Caki2 (cell line): ENCODE measurements at regions not wholly inside any gene's neighbourhood (a gene's known extent, or its start where the extent isn't known, plus 50 kb on each side); places are given as distances from the start of the nearest gene placed in this dataset.

ENCODE experiments used
- DNase-seq: peaks from one replicate; pipeline ENCODE4 v3.0.0-alpha.2; 2015; ENCODE audit warnings: low read depth
- in situ Hi-C: cut with HindIII; loops from 2 replicates; pipeline ENCODE4 v1.10.0; 2016; ENCODE audit warnings: low sequenced_read_pairs, low pct_unique_long_range_greater_than_20kb, mixed read lengths

DNA sequence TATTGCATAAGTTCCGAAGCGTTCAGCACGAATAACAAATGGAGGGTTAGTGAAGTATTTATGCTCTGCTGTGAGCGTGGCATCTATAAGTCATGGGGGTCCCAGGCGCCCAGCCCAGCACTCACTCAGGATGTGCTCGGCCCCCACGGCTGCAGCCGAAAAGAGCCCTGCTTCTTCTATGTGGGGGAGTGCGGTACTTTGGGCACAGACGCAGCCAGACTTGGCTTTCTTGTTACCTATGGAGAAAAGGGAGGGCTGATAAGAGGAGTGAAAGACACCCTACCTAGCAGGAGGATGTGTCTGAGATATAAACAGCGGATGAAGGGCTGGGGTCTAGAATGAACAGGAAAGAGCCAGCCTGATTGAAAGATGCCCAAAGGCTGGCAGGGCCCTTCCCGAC is 51.4 kb downstream of the MRPL36 start:
- DNase-seq, result no peak
- in situ Hi-C loops, result no loop called here

DNA sequence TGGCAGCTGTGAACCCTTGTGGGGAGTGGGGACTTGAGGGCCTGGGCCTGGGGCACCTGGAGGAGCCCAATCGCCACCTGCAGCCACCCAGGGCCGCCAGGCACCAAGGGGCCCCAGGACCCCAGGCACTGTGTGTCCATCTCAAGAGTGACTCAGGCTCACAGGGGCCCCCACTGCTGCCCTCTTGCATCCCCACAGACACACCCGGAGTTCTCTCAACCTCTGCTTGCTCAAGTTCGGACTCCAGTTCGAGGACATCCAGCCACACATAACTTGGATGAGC is 51.9 kb downstream of the MRPL36 start:
- in situ Hi-C loops, result no loop called here
- no peak for DNase-seq

DNA sequence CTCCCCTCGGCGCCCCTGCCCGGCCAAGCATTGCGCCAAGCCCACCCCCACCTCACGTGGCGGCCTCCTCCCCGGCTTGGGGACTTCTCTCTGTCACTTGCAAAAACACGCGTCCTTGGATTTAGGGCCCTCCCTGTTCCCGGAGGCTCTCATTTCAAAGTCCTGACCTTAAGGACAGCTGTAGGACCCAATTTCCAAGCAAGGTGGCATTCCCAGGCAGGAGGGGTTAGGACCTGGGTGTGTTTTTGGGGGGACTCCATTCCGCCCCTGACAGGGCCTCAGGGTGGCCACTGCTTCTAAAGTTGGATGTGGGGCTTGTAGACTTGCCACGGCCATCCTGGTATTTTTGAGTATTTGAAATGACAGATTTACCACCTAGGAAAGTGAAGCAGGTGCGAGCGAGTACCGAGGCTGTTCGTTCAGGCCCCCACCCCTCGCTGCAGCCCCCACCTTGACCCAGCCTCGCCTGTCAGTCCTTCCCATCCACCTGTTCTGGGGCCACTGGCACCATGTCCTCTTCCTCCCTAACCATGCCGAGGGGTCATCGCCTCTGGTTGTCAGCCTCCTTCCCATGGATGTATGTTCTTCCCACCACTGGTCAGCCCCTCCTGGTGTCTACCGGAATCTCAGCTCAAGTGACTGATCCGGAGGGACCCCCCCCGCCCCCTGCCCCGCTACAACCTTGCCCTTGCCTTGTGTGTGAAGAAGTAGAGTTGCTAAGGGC is 52.4 kb downstream of the MRPL36 start:
- in situ Hi-C loops, result no loop called here
- no peak for DNase-seq

DNA sequence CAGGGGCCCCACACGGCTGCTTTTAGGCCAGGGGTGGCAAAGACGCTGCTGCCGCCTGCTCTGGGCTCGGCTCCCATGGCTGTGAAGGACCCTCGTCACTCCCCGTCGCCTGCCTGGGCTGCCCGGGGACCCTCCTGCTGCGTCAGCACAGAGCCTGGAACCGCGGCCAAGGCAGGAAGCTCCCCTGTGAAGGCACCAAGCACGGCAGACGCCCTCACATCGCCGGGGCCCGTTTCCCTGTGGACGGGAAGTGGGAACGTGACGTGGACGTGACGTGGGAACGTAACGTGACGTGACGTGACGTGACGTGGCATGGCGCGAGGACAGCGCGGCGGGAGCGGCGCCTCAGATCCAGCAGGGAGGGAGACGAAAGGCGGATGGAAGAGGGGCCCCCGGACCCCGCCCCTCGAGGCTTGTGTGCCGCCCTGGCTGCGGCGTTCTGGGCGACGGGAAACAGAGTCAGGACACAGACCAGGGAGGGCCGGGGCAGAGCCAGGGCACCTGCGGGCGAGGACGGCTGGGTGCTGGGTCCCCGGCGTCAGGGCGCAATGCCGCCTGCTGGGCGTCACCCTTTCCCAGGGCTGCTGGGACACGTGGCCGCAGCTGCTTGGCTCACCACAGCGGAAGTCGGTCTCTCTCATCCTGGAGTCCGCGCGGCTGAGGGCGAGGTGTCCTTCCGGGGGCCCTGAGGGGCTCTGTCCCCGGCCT is 53.1 kb downstream of the MRPL36 start:
- no peak for DNase-seq
- in situ Hi-C loops, result no loop called here

DNA sequence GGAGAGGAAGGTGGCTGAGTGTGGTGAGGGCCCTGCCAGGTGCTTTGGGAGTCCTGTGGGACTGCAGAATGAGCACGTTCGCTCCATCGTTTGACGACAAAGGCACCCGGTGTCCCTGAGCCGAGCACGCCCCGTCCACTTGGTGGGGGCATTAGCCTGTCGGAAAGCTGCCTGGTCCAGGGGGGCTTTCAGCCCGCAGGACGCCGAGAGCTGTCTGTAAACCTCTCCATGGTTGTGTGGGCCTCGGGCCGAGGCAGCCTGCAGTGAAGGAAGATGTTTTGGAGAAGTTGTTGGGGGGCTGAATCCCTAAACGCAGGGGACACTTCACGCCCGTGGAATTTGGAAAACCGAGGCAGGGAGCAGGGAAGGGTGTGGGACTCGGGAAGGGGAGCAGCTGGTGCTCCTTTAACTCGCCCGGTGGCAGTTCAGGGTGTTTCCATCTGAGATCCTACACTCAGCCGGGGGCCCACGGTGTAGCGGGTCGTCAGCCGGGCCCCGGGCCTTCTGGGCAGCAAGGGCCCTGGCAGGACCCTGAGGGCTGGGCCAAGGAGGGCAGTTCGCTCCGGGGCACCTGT is 53.8 kb downstream of the MRPL36 start:
- in situ Hi-C loops, result no loop called here
- no peak for DNase-seq

DNA sequence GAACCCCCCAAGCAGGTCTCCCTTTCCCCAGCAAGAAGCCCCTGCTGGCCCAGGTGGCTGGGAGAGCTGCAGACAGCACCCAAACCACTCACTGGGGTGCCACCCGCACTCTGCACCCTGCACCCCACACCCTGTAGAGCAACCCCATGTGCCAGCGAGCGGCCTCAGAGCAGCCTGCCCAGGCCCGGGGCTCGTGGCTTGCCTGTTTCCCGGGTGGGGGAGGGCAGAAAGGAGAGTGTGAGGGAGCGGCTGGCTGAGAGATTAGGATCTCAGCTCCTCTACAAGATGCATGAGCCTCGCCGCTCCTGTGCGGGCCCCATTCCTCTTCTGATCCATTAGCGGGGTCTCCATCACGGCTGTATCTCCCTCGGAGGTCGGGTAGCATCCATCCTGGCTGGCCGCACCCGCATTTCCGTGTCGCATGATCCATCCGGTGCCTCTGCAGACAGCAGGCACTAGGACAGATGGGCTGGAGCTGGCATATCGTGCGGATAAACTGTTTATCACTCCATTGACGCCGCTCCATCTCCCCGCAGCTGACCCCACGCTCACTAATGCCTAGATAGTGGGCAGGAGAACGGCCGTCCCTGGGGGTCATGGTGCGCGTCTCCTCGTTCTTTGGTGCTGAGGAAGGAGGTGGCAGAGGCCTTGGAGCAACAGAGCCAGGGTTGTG is 54.4 kb downstream of the MRPL36 start:
- no peak for DNase-seq
- in situ Hi-C loops, result no loop called here

DNA sequence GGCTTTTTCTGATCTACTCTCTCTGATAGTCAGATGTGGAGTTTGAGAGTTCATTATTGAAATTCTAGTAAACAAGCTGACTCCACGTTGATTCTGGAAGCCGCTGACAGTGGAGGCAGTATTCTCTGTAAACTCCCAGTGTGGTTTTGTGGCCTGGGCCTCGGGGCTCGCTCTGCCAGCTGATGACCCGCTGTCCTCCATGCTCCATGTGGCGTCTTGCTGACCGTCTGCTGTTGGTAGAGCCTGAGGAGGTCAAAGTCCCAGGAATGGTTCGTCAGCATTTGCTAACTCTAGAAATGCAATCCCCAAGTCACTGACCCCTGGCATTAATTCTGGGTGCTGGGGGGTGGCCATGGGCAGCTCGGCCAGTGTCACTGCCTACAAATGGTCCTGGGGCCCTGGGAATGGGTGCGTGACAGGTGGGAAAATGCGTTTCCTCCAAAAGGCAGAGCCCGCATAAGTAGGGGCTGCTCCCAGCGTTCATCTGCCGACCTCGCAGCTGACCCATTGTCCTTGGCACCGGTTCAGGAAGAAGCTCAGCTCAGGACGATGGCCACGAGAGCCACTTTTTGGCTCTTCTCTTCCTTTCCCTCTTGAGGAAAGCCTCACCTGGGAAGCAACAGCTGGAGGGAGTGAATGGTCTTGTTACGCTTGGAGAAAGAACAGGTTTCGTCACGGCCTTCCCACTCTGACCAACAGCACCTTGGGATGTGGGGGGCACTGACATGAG is 55.1 kb downstream of the MRPL36 start:
- in situ Hi-C loops, result no loop called here
- DNase-seq, result no peak

DNA sequence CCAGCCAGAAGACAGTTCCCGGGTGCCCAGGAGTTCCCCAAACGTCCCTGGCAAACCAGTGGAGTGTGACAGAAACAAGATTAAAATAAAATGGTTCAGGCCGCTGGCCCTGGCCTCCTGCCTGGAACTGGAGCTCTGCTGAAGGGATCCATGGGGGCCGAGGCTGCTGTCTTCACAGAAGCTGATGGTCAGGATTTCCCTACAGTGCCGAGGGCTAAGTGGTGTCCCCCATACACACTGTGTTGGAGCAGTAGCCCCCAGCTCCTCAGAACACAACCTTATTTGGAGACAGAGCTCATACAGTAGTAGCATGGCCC is 55.9 kb downstream of the MRPL36 start:
- in situ Hi-C loops, result no loop called here
- no peak for DNase-seq

DNA sequence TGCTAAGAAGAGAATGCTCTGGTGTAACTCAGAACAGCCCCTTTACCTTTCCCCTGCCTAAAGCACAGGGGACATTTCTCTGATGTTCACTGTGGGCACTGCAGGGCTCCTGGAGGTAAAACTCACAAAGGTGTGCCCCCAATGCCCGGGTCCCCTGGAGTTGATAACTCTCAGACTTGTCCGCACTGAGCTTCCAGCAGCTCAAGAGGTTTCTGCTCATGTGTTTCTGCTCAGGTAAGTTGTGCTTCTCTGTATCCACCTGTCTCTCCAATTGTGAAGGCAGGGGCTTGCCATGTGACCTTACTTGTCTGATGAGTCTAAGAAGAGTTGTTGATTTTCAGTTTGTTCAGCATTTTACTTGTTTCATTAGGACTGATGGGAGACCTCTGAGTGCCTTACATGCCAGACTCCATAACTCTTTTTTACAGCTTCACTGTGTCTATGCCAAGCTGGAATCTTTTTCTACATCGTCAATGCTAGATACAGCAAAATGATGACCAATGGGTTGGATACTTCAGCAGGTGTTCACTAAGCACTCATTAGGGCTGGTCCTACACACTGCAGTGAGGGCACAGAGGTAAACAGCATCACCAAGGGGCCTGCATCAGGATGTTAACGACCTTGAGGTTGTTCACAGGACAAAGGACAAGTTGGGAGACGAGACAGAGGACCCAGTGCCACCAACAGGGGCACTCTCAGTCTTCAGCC is 56.4 kb downstream of the MRPL36 start:
- in situ Hi-C loops, result no loop called here
- no peak for DNase-seq

DNA sequence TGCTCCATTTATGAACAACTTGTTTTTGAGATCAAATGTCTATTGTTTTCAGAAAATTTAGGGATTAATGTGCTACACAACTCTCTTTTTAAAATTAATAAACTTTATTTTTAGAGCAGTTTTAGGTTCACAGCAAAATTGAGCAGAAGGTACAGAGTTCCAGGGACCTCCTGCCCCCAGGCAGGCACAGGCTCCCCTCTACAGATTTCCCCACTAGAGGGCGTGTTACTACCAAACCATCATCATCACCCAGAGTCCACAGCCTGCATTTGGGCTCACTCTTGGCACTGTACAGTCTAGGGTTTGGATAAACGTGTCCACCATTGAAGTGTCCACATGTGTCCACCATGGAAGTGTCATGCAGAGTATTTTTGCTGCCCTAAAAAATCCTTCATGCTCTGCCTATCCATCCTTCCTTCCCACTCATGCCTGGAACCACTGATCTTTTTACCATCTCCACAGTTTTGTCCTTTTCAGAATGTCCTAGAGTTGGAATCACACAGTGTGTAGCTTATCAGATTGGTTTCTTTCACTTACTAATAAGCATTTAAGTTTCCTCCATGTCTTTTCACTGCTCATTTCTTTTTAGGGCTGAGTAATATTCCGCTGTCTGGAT is 61.7 kb downstream of the MRPL36 start:
- in situ Hi-C loops, result no loop called here
- DNase-seq, result no peak

DNA sequence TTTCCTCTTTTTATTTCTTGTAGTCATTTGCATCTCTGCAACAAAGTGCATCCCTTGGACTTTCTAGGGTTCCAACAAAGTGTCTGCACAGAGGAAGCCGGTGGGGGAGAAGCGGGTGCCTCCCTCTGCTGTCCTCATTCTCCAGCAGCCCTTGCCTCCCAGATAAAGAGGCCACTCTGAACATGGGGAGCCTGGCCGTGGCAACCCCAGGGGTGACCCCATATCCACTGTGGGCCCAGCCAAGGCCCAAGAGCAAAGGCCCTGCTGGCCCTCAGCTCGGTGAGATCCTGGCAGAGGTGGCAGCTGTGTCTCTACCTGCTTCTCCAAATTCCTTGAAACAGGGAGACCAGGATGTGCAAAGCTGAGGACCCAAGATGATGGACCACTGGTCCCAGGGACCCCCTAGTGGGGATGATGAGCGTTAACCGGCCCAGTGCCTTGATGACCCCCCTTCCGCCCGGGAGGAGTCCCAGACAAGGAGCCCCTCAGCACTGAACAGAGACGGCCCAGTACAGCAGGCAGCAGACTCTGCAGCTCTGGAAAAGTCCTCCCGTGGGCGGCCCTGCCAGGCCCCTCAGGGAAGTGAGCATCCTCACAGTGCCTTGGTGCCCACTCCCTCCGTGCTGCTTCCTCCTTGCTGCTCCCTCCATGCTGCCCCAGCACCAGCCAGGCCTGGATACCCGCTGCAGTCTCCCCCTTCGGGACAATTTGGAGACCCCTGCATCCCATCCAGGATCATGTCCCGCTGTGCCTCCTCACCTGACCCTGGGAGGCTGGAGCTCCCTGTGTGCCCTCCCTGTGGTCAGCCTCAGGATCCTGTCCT is 62.5 kb downstream of the MRPL36 start:
- in situ Hi-C loops, result no loop called here
- no peak for DNase-seq

DNA sequence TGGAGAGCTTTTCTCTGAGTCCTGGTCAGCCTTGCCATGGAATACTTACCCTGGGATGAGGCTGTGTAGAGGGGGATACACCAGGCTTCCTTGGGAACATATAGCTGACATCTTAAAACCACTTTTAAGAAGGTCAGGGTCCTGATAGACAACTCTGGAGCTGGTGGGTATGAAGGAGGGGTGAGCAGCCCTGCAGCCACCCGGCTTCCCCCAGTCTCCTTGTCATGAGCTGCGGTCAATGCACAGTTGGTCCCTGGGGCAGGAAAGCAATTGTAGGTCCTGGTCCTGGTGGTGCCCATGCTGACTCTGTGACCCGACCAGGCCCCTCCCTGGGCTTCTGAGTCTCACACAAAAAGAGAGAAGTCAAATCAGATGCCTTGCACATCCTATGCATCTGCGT is 63.6 kb downstream of the MRPL36 start:
- in situ Hi-C loops, result no loop called here
- DNase-seq, result no peak

DNA sequence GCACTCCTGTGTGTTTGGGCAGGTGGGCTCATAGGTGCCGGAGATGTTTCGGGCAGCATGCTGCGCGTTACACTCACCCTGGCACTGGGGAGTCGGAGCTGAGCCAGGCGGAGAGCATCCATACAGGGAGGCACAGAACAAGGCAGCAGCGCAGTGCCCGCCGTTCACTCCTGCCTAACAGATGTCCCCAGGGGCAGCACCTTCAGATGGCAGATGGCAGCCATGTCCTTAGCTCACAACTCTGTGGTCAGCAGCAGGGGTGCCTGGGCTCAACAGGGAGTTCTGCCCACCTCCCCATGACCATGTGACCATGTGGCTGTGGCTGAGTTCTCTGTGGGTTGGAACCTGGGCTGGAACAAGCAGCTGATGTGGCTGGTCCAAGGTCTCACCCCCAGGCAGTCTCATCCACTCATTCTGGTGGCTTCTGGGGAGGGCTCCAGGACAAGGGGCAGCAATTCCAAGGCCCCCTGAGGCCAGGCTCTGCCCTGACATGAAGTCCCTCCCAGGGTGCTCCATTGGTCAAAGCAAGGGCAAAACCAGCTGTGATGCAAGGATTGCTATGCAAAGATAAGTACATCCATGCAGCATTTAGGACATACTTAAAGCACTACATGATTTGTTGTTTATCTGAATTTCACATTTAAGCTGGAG is 64.2 kb downstream of the MRPL36 start:
- DNase-seq, result no peak
- in situ Hi-C loops, result no loop called here

DNA sequence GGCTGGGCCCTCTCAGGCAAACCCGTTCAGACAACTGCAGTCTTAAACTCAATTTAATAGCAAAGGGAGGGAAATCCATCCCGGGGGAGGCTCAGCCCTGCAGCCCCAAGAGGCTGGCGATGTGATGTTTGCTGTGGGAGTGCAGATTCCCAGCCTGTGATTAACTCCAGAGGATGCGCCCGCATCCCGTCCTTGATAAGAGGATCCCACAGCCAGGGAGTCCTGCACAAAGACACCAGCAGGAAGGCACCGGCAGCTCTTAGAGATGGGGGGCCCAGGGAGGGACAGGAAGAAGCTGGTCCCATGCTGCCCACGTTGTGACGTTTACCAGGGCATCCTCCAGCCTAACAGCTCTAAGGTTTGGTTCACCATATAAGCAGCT is 64.7 kb downstream of the MRPL36 start:
- in situ Hi-C loops, result no loop called here
- DNase-seq, result no peak

DNA sequence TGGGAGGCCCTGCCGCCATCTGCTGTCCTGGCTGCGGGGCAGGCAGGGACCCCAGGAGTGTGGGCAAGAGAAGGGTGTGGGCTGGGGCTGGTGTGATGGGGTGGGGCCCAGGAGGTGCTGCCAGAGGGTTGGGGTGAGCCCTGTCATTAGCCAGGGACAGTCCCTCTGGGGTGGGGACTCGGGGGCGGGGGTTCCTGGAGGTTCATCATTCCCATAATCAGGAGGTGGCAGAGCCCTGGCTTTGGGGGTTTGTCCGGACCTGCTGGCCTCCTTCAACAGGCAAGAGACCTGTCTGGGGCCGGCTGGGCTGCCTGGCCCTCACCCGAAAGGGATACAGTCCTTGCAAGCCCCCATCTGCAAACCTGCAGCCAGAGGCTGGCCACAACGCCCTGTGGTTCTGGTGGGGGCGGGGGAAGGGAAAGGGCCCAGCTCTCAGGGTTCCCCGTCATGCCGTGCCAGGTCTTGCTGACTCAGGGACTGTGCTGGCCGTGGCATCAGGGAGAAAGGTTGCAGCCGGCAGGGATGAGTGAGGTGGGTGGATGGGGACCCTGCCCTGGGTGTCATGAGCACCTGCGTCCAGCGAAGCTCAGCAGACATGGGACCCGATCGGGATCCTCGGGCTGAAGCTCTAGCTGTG is 65.2 kb downstream of the MRPL36 start:
- no peak for DNase-seq
- in situ Hi-C loops, result no loop called here

DNA sequence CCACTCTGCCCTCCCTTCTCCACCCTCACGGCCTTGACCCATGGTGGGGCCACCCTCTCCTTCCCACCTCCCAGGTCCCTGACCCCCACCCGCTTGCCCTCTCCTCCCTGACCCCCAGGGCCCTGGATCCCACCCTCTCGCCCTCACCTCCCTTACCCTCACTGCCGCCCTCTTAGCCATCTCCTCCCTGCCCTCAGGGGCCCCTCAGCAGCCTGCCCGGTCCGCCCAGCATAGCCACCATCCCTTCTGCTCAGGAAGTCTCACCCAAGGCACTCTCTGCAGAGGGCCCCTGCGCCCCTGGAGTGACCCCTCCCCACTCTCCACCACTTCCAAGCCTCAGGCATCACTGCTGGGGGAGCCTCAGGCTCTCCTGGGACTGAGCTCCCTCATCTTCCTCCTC is 66.3 kb downstream of the MRPL36 start:
- no peak for DNase-seq
- in situ Hi-C loops, result no loop called here
